ENCODE measurements at regions not wholly inside any gene's neighbourhood (a gene's known extent, or its start where the extent isn't known, plus 50 kb on each side); places are given as distances from the start of the nearest gene placed in this dataset.

GRCh38 chr11:130772266-130773227 lies 143.7 kb downstream of the SNX19 start:
- no peaks in the 10 kb centered on the region for H3K36me3 Mint-ChIP-seq (ENCODE audit: low read depth)
- H3K4me1 Mint-ChIP-seq: no peaks in the 10 kb centered on the region
- intact Hi-C loops (cut with micrococcal nuclease): no loop called here
- no peak overlapping the region for H3K27ac Mint-ChIP-seq
- ChIA-PET POLR2A (no interaction called here), CTCF (no interaction called here)
- H3K27me3 Mint-ChIP-seq: peaks cover 5% of the 10 kb centered on the region
- no peak for ATAC-seq (ENCODE audit: low read depth)
- no peaks in the 10 kb centered on the region for H3K9me3 Mint-ChIP-seq
- no peak for DNase-seq
- H3K4me3 Mint-ChIP-seq: no peak overlapping the region
- no peak for TF ChIP-seq CTCF (IDR thresholded peaks at IDR 0.05)

- Mint-ChIP-seq H3K27ac (no peak overlapping the region), H3K9me3 (no peaks in the 10 kb centered on the region), H3K27me3 (peaks cover 5% of the 10 kb centered on the region), H3K4me1 (no peaks in the 10 kb centered on the region), H3K36me3 (ENCODE audit: low read depth) (no peaks in the 10 kb centered on the region), H3K4me3 (no peak overlapping the region)
- ATAC-seq (ENCODE audit: low read depth): no peak
- POLR2A ChIA-PET: no interaction called here
- no peak for DNase-seq
- TF ChIP-seq CTCF (IDR thresholded peaks at IDR 0.05): no peak
- CTCF ChIA-PET: no interaction called here
- intact Hi-C loops (cut with micrococcal nuclease): no loop called here
Observed at GRCh38 chr11:130773244-130773820, 142.9 kb downstream of the SNX19 start.

- intact Hi-C loops (cut with micrococcal nuclease): no loop called here
- no peaks in the 10 kb centered on the region for H3K4me1 Mint-ChIP-seq
- H3K9me3 Mint-ChIP-seq: no peaks in the 10 kb centered on the region
- TF ChIP-seq CTCF (IDR thresholded peaks at IDR 0.05): no peak
- no peak overlapping the region for H3K4me3 Mint-ChIP-seq
- H3K27ac Mint-ChIP-seq: no peak overlapping the region
- ChIA-PET POLR2A (no interaction called here), CTCF (no interaction called here)
- H3K36me3 Mint-ChIP-seq (ENCODE audit: low read depth): no peaks in the 10 kb centered on the region
- DNase-seq (no peak), ATAC-seq (ENCODE audit: low read depth) (no peak)
- H3K27me3 Mint-ChIP-seq: peaks cover 5% of the 10 kb centered on the region
Observed at GRCh38 chr11:130774703-130775102, 141.6 kb downstream of the SNX19 start.

GRCh38 chr11:130775306-130776060 lies 140.8 kb downstream of the SNX19 start:
- CTCF ChIA-PET: no interaction called here
- intact Hi-C loops (cut with micrococcal nuclease): no loop called here

More at GRCh38 chr11:130775306-130776060, 140.8 kb downstream of the SNX19 start:
- H3K4me3 Mint-ChIP-seq: no peak overlapping the region
- no peak for DNase-seq
- no peak overlapping the region for H3K27ac Mint-ChIP-seq
- POLR2A ChIA-PET: no interaction called here
- no peak for ATAC-seq (ENCODE audit: low read depth)
- TF ChIP-seq CTCF (IDR thresholded peaks at IDR 0.05): no peak
- H3K36me3 Mint-ChIP-seq (ENCODE audit: low read depth): no peaks in the 10 kb centered on the region
- peaks cover 5% of the 10 kb centered on the region for H3K27me3 Mint-ChIP-seq
- no peaks in the 10 kb centered on the region for H3K4me1 Mint-ChIP-seq
- H3K9me3 Mint-ChIP-seq: no peaks in the 10 kb centered on the region

Measured in activated B cell treated with CpG ODN at 0.5 μM for 24 hours (primary cell).